GM23248 (cell line): ENCODE measurements at regions not wholly inside any gene's neighbourhood (a gene's known extent, or its start where the extent isn't known, plus 50 kb on each side); places are given as distances from the start of the nearest gene placed in this dataset.

Experiments
- EZH2 ChIP-seq: fragments of 200-600 bp; sonication (generic); IDR thresholded peaks from 2 replicates; pipeline ENCODE4 v1.6.1; 2018; ENCODE audit warnings: antibody characterized with exemption, mild to moderate bottlenecking; ENCODE audit not compliant: insufficient read depth, poor library complexity, severe bottlenecking
- EZH2phosphoT487 ChIP-seq: fragments of 200-600 bp; sonication (generic); IDR thresholded peaks from 2 replicates; pipeline ENCODE4 v1.6.1; 2018; ENCODE audit warnings: antibody characterized with exemption, moderate library complexity, mild to moderate bottlenecking, low read depth; ENCODE audit not compliant: insufficient read depth

- TF ChIP-seq EZH2 (no peak), EZH2phosphoT487 (no peak)
Measured at GRCh38 chr2:216792222-216793021, 67.4 kb downstream of the TNP1 start.
